Panc1 (cell line): ENCODE measurements at regions not wholly inside any gene's neighbourhood (a gene's known extent, or its start where the extent isn't known, plus 50 kb on each side); places are given as distances from the start of the nearest gene placed in this dataset.
"Not testable (repeated sequence)": the region's sequence is repeated elsewhere in the genome, so short reads cannot be mapped to it uniquely, and the experiment has no call there.

Experiments
- ATAC-seq: fragments of 200-7000 bp; cut with Tn5 transposase; 2 replicates; pipeline ENCODE4 v1.9.1; 2020; ENCODE audit warnings: mild to moderate bottlenecking, moderate library complexity
- BruUV-seq: library from RNA; stranded (reverse); fragments of 400-500 nt; replicated peaks from 2 replicates; lab custom pipeline; 2021; lab: Mats Ljungman, UMichigan
- CTCF ChIA-PET: fragments of 300-600 bp; sonication (Branson Sonifier 250); formaldehyde crosslinking; loops from one replicate; lab custom pipeline; 2022; ENCODE audit warnings: antibody characterized with exemption; lab: Charles Lee
- POLR2A ChIA-PET: fragments of 300-600 bp; sonication (Branson Sonifier 250); formaldehyde crosslinking; loops from one replicate; lab custom pipeline; 2022; ENCODE audit warnings: antibody characterized with exemption; lab: Charles Lee
- DNase-seq: peaks from one replicate; pipeline ENCODE4 v3.0.0-alpha.2; 2010; ENCODE audit warnings: low read depth, low spot score
- H3K27ac ChIP-seq: 2 replicates; pipeline ENCODE4 v1.5.1; 2011; ENCODE audit warnings: mild to moderate bottlenecking, low read length, inconsistent platforms
- H3K27me3 ChIP-seq: fragments of 200-500 bp; sonication (Bioruptor generic); 2 replicates; pipeline ENCODE4 v1.6.0; 2014; ENCODE audit warnings: low read length, inconsistent platforms; ENCODE audit not compliant: control insufficient read depth, insufficient read depth
- H3K36me3 ChIP-seq: fragments of 200-500 bp; sonication (Bioruptor generic); 2 replicates; pipeline ENCODE4 v1.5.1; 2014; ENCODE audit warnings: inconsistent platforms, mild to moderate bottlenecking, low read length, moderate library complexity; ENCODE audit not compliant: control insufficient read depth, insufficient read depth
- H3K4me1 ChIP-seq: 2 replicates; pipeline ENCODE4 v1.5.1; 2011; ENCODE audit warnings: inconsistent platforms, mild to moderate bottlenecking, low read length, moderate library complexity; ENCODE audit not compliant: control insufficient read depth, insufficient read depth
- H3K4me3 ChIP-seq, 2 experiments: 2 replicates each; pipeline ENCODE4 v1.5.1; 2011 to 2012; ENCODE audit warnings: low read depth in 2 of 2, low read length in 2 of 2, mild to moderate bottlenecking in 2 of 2, inconsistent platforms in 1 of 2, moderate library complexity in 1 of 2
- H3K9me3 ChIP-seq: fragments of 200-500 bp; sonication (Bioruptor generic); 2 replicates; pipeline ENCODE4 v1.5.1; 2014; ENCODE audit warnings: low read depth, mild to moderate bottlenecking, inconsistent platforms, low read length, moderate library complexity; ENCODE audit not compliant: control insufficient read depth, insufficient read depth
- POLR2AphosphoS5 ChIP-seq: IDR thresholded peaks from 2 replicates; pipeline ENCODE4 v1.6.1; 2012; ENCODE audit warnings: mild to moderate bottlenecking, low read depth, low read length, moderate library complexity
- SIN3A ChIP-seq: IDR thresholded peaks from 2 replicates; pipeline ENCODE4 v1.6.1; 2012; ENCODE audit warnings: low read depth, mild to moderate bottlenecking, low read length, moderate library complexity, borderline replicate concordance; ENCODE audit not compliant: insufficient read depth
- TCF7L2 ChIP-seq: IDR thresholded peaks from 2 replicates; pipeline ENCODE4 v1.6.1; 2011; ENCODE audit warnings: mild to moderate bottlenecking, low read depth, low read length, inconsistent platforms
- in situ Hi-C: cut with HindIII; loops from 2 replicates; pipeline ENCODE4 v1.10.0; 2016; ENCODE audit warnings: low sequenced_read_pairs, low pct_unique_long_range_greater_than_20kb
- intact Hi-C: fragments of 100-400 bp; cut with micrococcal nuclease; formaldehyde crosslinking; loops from one replicate; pipeline ENCODE4 v1.10.0; 2022; ENCODE audit not compliant: unreplicated experiment
- TF ChIP-seq, protein P1 (sequence below): fragments of 450-650 bp; IDR thresholded peaks from 2 replicates; pipeline ENCODE4 v1.5.1; 2017; ENCODE audit warnings: mild to moderate bottlenecking
- TF ChIP-seq, protein P2 (sequence below), 2 experiments: IDR thresholded peaks; 2 replicates each; pipeline ENCODE4 v1.6.1; 2011 to 2012; ENCODE audit warnings: low read depth in 2 of 2, control low read depth in 1 of 2, low read length in 1 of 2, mild to moderate bottlenecking in 1 of 2, moderate library complexity in 1 of 2; ENCODE audit not compliant: insufficient read depth in 1 of 2

DNA sequence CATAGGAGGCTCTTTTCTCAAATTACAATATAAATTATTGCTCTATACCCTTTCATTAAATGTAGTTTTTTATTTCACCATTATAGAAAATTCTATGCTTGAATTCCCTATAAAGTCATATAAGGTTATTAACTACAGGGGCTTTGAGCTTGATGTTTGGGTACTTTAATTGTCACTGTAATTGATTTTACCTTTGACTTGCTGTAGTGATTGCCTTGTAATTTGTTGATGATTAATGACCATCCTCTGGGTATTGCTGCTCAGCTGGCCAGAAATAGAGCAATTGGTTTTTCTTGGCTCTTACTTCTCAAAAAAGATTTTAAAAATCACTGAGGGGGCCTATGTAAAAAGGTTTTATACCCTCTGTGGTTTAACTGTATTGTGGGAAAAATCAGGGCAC, 1186.0 kb downstream of the KHDRBS2 start:
- Histone ChIP-seq H3K9me3 (no peaks in the 10 kb centered on the region), H3K36me3 (no peaks in the 10 kb centered on the region), H3K4me1 (no peaks in the 10 kb centered on the region), H3K4me3 (no peak overlapping the region), H3K27me3 (no peaks in the 10 kb centered on the region), H3K27ac (no peak overlapping the region)
- TF ChIP-seq, protein P1, sequence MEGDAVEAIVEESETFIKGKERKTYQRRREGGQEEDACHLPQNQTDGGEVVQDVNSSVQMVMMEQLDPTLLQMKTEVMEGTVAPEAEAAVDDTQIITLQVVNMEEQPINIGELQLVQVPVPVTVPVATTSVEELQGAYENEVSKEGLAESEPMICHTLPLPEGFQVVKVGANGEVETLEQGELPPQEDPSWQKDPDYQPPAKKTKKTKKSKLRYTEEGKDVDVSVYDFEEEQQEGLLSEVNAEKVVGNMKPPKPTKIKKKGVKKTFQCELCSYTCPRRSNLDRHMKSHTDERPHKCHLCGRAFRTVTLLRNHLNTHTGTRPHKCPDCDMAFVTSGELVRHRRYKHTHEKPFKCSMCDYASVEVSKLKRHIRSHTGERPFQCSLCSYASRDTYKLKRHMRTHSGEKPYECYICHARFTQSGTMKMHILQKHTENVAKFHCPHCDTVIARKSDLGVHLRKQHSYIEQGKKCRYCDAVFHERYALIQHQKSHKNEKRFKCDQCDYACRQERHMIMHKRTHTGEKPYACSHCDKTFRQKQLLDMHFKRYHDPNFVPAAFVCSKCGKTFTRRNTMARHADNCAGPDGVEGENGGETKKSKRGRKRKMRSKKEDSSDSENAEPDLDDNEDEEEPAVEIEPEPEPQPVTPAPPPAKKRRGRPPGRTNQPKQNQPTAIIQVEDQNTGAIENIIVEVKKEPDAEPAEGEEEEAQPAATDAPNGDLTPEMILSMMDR, result no peak
- no peak for TF ChIP-seq TCF7L2
- TF ChIP-seq, protein P2, sequence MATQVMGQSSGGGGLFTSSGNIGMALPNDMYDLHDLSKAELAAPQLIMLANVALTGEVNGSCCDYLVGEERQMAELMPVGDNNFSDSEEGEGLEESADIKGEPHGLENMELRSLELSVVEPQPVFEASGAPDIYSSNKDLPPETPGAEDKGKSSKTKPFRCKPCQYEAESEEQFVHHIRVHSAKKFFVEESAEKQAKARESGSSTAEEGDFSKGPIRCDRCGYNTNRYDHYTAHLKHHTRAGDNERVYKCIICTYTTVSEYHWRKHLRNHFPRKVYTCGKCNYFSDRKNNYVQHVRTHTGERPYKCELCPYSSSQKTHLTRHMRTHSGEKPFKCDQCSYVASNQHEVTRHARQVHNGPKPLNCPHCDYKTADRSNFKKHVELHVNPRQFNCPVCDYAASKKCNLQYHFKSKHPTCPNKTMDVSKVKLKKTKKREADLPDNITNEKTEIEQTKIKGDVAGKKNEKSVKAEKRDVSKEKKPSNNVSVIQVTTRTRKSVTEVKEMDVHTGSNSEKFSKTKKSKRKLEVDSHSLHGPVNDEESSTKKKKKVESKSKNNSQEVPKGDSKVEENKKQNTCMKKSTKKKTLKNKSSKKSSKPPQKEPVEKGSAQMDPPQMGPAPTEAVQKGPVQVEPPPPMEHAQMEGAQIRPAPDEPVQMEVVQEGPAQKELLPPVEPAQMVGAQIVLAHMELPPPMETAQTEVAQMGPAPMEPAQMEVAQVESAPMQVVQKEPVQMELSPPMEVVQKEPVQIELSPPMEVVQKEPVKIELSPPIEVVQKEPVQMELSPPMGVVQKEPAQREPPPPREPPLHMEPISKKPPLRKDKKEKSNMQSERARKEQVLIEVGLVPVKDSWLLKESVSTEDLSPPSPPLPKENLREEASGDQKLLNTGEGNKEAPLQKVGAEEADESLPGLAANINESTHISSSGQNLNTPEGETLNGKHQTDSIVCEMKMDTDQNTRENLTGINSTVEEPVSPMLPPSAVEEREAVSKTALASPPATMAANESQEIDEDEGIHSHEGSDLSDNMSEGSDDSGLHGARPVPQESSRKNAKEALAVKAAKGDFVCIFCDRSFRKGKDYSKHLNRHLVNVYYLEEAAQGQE (IDR thresholded peaks at IDR 0.05; ENCODE audit: insufficient read depth in 1 of 2, low read depth in 2 of 2, low read length in 1 of 2), result no peak
- no peak for TF ChIP-seq POLR2AphosphoS5
- TF ChIP-seq SIN3A, result no peak
- BruUV-seq, result no TSS peak
- in situ Hi-C loops (no loop called here), intact Hi-C loops (no loop called here)
- POLR2A ChIA-PET, result no interaction called here
- ATAC-seq (no peak), DNase-seq (no peak)
- CTCF ChIA-PET, result no interaction called here

DNA sequence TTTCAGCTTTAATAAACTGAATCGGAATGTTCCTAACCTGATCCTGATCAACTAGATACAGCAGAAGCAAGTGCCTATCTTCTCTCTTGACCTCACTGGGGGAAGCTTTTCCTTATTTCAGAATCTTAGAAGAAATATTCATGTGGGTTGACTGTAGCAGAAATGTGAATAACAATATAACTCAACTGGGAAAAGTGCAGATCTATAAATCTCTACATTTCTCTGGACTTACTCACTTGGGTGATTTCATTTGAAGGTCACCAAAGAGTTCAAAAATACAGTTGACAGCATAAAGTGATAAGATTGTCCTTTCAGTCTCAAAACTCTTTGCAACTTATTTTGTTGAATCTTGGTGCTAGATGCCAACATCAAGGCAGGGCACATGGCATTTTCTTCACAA, 1186.5 kb downstream of the KHDRBS2 start:
- H3K9me3 ChIP-seq, H3K4me3 ChIP-seq, H3K27me3 ChIP-seq, BruUV-seq, intact Hi-C loops, DNase-seq, CTCF ChIA-PET, in situ Hi-C loops, H3K36me3 ChIP-seq, H3K4me1 ChIP-seq, ATAC-seq, H3K27ac ChIP-seq, POLR2A ChIA-PET: not testable (repeated sequence)

DNA sequence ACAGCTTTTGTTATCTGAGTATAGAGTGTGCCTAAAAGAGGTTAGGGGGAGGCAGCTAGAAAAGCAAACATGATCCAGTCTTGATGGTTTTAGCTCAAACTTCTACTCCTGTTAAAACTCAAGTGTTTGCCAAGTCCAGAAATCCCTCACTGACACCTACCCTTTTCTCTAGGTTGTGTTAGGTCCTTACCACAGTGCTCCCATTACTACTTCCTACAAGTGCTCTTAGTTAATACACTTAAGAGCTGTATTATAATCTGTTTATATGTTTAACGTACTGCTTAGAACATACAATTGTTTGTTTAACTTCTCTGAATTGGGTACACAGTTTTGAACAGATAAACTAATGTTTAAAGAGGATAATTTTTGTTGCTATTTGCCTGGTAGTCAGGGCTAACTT, 1198.0 kb downstream of the KHDRBS2 start:
- BruUV-seq, POLR2A ChIA-PET, intact Hi-C loops, ATAC-seq, in situ Hi-C loops, H3K4me3 ChIP-seq, CTCF ChIA-PET, DNase-seq, H3K27me3 ChIP-seq, H3K9me3 ChIP-seq, H3K4me1 ChIP-seq, H3K27ac ChIP-seq, H3K36me3 ChIP-seq: not testable (repeated sequence)
